ENCODE measurements at regions not wholly inside any gene's neighbourhood (a gene's known extent, or its start where the extent isn't known, plus 50 kb on each side); places are given as distances from the start of the nearest gene placed in this dataset.

DNA sequence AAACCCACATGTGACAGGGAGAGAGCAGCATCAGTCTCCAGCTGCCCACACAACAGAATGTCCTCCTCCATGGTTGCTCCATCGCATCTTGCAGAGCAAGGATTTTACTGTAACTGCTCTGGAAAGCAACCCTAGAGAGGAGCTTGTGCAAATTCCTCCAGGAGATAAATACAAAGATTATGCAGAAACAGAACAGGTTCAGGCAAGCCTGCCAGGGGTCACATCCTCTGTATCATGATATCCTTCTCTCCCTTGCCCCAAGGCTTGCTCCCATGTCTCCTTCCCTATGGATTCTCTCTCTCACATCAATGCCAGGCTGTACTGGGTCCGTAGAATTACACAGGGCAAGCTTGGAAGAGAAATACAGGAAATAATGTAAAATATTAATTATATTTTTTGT lies 226.0 kb downstream of the MPDZ start:
- in situ Hi-C loops (cut with MboI; ENCODE audit: low sequenced_read_pairs, unreplicated experiment) = no loop called here
- TF ChIP-seq, protein P1, sequence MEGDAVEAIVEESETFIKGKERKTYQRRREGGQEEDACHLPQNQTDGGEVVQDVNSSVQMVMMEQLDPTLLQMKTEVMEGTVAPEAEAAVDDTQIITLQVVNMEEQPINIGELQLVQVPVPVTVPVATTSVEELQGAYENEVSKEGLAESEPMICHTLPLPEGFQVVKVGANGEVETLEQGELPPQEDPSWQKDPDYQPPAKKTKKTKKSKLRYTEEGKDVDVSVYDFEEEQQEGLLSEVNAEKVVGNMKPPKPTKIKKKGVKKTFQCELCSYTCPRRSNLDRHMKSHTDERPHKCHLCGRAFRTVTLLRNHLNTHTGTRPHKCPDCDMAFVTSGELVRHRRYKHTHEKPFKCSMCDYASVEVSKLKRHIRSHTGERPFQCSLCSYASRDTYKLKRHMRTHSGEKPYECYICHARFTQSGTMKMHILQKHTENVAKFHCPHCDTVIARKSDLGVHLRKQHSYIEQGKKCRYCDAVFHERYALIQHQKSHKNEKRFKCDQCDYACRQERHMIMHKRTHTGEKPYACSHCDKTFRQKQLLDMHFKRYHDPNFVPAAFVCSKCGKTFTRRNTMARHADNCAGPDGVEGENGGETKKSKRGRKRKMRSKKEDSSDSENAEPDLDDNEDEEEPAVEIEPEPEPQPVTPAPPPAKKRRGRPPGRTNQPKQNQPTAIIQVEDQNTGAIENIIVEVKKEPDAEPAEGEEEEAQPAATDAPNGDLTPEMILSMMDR (IDR thresholded peaks at IDR 0.05; ENCODE audit: borderline replicate concordance, control extremely low read depth, extremely low read depth, insufficient read depth, missing control alignments) = no peak
- no peak for DNase-seq (ENCODE audit: low spot score)

DNA sequence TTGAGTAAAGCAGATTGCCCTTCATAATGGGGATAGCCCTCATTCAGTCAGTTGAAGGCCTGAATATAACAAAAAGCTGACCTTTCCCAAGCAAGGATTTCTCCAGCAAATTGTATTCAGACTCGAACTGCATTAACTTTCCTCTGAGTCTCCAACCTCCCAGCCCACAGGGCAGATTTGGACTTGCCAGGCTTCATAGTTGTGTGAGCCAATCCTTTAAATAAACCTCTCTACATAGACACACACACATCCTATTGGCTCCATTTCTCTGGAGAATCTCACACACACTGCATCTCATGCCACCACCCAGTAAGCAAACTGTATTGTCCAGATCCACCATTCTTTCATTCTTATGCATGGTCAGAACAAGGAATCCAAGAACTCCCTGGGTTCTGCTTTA lies 225.1 kb downstream of the MPDZ start:
- no peak for DNase-seq (ENCODE audit: low spot score)
- TF ChIP-seq, protein P1 (IDR thresholded peaks at IDR 0.05; ENCODE audit: borderline replicate concordance, control extremely low read depth, extremely low read depth, insufficient read depth, missing control alignments) = no peak
- in situ Hi-C loops (cut with MboI; ENCODE audit: low sequenced_read_pairs, unreplicated experiment) = no loop called here
